Uterus (tissue), 2 donors: ENCODE measurements at regions not wholly inside any gene's neighbourhood (a gene's known extent, or its start where the extent isn't known, plus 50 kb on each side); places are given as distances from the start of the nearest gene placed in this dataset.

Experiments
- POLR2A ChIP-seq, 2 donors: fragments of 450-650 bp; IDR thresholded peaks; one replicate each; pipeline ENCODE4 v1.6.1; 2016; ENCODE audit warnings: antibody characterized with exemption in 2 of 2, mild to moderate bottlenecking in 1 of 2, moderate library complexity in 1 of 2
- TF ChIP-seq, protein P1 (sequence below), 4 experiments: fragments of 200-600 bp in 2 of 4; fragments of 450-650 bp in 2 of 4; sonication (generic) in 2 of 4; IDR thresholded peaks; one replicate each; pipeline ENCODE4 v1.5.1; 2016 to 2019; ENCODE audit warnings: antibody characterized with exemption in 4 of 4, mild to moderate bottlenecking in 2 of 4, moderate library complexity in 1 of 4

DNA sequence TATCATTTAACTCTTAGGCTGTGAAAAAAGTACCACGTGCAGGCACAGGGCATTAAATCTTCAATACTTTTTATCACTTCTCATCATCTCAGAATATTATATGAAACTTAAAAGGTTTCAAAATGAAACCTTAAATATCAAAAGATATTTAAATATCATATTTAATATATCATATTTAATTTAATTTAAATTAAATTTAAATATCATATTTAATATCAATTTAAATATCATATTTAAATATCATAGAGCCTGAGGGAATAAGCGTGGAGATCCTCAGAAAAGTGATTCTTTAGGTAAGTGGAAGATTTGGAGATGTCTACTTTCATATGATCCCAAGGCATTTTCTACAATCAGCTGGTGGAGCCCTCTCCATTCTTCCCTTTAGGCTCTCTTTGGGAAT lies 716.6 kb downstream of the OTOL1 start:
- no peak for TF ChIP-seq POLR2A (IDR thresholded peaks at IDR 0.05)
- TF ChIP-seq, protein P1, sequence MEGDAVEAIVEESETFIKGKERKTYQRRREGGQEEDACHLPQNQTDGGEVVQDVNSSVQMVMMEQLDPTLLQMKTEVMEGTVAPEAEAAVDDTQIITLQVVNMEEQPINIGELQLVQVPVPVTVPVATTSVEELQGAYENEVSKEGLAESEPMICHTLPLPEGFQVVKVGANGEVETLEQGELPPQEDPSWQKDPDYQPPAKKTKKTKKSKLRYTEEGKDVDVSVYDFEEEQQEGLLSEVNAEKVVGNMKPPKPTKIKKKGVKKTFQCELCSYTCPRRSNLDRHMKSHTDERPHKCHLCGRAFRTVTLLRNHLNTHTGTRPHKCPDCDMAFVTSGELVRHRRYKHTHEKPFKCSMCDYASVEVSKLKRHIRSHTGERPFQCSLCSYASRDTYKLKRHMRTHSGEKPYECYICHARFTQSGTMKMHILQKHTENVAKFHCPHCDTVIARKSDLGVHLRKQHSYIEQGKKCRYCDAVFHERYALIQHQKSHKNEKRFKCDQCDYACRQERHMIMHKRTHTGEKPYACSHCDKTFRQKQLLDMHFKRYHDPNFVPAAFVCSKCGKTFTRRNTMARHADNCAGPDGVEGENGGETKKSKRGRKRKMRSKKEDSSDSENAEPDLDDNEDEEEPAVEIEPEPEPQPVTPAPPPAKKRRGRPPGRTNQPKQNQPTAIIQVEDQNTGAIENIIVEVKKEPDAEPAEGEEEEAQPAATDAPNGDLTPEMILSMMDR (IDR thresholded peaks at IDR 0.05) = no peak
